HG03066 (cell line): ENCODE measurements at regions not wholly inside any gene's neighbourhood (a gene's known extent, or its start where the extent isn't known, plus 50 kb on each side); places are given as distances from the start of the nearest gene placed in this dataset.

Experiments
- ATAC-seq: cut with Tn5 transposase; IDR thresholded peaks from one replicate; pipeline ENCODE4 v1.9.1; 2021; ENCODE audit warnings: low read depth; ENCODE audit not compliant: unreplicated experiment

GRCh38 chr9:80231318-80232236, 659.8 kb downstream of the TLE4 start:
- ATAC-seq: no peak

- ATAC-seq: no peak
Observed at GRCh38 chr9:80223897-80224296, 652.1 kb downstream of the TLE4 start.

GRCh38 chr9:80222466-80223169, 650.9 kb downstream of the TLE4 start:
- ATAC-seq: no peak

GRCh38 chr9:80218328-80218727, 646.6 kb downstream of the TLE4 start:
- ATAC-seq: no peak

GRCh38 chr9:80213613-80214012, 641.8 kb downstream of the TLE4 start:
- no peak for ATAC-seq

GRCh38 chr9:80208696-80209095, 636.9 kb downstream of the TLE4 start:
- ATAC-seq: no peak

GRCh38 chr9:80204054-80204453, 632.3 kb downstream of the TLE4 start:
- no peak for ATAC-seq

GRCh38 chr9:80197661-80198060, 625.9 kb downstream of the TLE4 start:
- no peak for ATAC-seq

- no peak for ATAC-seq
Observed at GRCh38 chr9:80191108-80191507, 619.3 kb downstream of the TLE4 start.

- ATAC-seq: no peak
Observed at GRCh38 chr9:80188579-80188978, 616.8 kb downstream of the TLE4 start.

GRCh38 chr9:80185112-80185738, 613.5 kb downstream of the TLE4 start:
- no peak for ATAC-seq

- ATAC-seq: no peak
Observed at GRCh38 chr9:80177949-80178480, 606.2 kb downstream of the TLE4 start.

GRCh38 chr9:80175286-80176150, 603.8 kb downstream of the TLE4 start:
- ATAC-seq: no peak

GRCh38 chr9:80163889-80164288, 592.1 kb downstream of the TLE4 start:
- ATAC-seq: peak; percentile 70

GRCh38 chr9:80158554-80159170, 586.9 kb downstream of the TLE4 start:
- no peak for ATAC-seq

- no peak for ATAC-seq
Observed at GRCh38 chr9:80158131-80158530, 586.4 kb downstream of the TLE4 start.

- no peak for ATAC-seq
Observed at GRCh38 chr9:80157561-80157983, 585.8 kb downstream of the TLE4 start.

- ATAC-seq: peak; percentile 51
Observed at GRCh38 chr9:80156756-80157472, 585.1 kb downstream of the TLE4 start.

GRCh38 chr9:80156262-80156661, 584.5 kb downstream of the TLE4 start:
- no peak for ATAC-seq
